Activated naive CD8-positive, alpha-beta T cell treated with anti-CD3 and anti-CD28 coated beads, Interleukin-2, amount 10 ng/mL, durations not matched to agents 7 days and 5 days (primary cell): ENCODE measurements at regions not wholly inside any gene's neighbourhood (a gene's known extent, or its start where the extent isn't known, plus 50 kb on each side); places are given as distances from the start of the nearest gene placed in this dataset.

ENCODE experiments used
- ATAC-seq: fragments of 150-1000 bp; cut with Tn5 transposase; one replicate; pipeline ENCODE4 v1.10.0; 2021; ENCODE audit warnings: low read depth, moderate library complexity
- POLR2A ChIA-PET: fragments of 350-600 bp; sonication (Branson Sonifier 250); formaldehyde crosslinking; loops from one replicate; lab custom pipeline; 2021; ENCODE audit warnings: antibody characterized with exemption; lab: Charles Lee
- DNase-seq: peaks from one replicate; pipeline ENCODE4 v3.0.0; 2021
- H3K27ac Mint-ChIP-seq: one replicate; pipeline ENCODE4 v1.8.0; 2022; ENCODE audit warnings: mild to moderate bottlenecking, mixed read lengths
- H3K27me3 Mint-ChIP-seq: one replicate; pipeline ENCODE4 v1.8.0; 2022; ENCODE audit warnings: mild to moderate bottlenecking, moderate library complexity, mixed read lengths
- H3K36me3 Mint-ChIP-seq: one replicate; pipeline ENCODE4 v1.8.0; 2021; ENCODE audit warnings: mild to moderate bottlenecking, mixed read lengths
- H3K4me1 Mint-ChIP-seq: one replicate; pipeline ENCODE4 v1.8.0; 2021; ENCODE audit warnings: mixed read lengths
- H3K4me3 Mint-ChIP-seq: one replicate; pipeline ENCODE4 v1.8.0; 2022; ENCODE audit warnings: mild to moderate bottlenecking, moderate library complexity, mixed read lengths
- H3K9me3 Mint-ChIP-seq: one replicate; pipeline ENCODE4 v1.8.0; 2021; ENCODE audit warnings: mixed read lengths

DNA sequence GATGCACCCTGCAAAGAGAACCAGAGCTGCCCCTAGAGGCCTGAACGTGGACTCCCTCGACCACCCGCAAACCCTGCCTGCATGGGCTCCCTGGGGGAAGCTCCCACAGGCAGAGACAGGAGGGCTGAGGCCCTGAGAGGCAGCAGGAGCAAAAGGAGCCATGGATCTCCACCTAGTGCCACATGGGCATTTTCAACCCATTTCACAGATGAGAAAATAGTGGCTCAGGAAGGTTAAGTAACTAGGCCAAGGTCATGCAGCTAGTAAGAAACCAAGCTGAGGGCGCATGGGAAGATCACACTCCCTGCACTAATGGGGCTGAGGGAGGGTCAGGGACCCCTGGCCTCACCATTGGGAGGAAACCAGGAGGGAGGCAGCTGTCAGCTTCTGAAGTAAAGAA lies 271.7 kb upstream of the RAB6C start:
- DNase-seq (no peak), ATAC-seq (no peak)
- POLR2A ChIA-PET = no interaction called here
- Mint-ChIP-seq H3K36me3 (no peaks in the 10 kb centered on the region), H3K4me3 (no peak overlapping the region), H3K9me3 (no peaks in the 10 kb centered on the region), H3K27me3 (no peaks in the 10 kb centered on the region), H3K27ac (no peak overlapping the region), H3K4me1 (no peaks in the 10 kb centered on the region)

DNA sequence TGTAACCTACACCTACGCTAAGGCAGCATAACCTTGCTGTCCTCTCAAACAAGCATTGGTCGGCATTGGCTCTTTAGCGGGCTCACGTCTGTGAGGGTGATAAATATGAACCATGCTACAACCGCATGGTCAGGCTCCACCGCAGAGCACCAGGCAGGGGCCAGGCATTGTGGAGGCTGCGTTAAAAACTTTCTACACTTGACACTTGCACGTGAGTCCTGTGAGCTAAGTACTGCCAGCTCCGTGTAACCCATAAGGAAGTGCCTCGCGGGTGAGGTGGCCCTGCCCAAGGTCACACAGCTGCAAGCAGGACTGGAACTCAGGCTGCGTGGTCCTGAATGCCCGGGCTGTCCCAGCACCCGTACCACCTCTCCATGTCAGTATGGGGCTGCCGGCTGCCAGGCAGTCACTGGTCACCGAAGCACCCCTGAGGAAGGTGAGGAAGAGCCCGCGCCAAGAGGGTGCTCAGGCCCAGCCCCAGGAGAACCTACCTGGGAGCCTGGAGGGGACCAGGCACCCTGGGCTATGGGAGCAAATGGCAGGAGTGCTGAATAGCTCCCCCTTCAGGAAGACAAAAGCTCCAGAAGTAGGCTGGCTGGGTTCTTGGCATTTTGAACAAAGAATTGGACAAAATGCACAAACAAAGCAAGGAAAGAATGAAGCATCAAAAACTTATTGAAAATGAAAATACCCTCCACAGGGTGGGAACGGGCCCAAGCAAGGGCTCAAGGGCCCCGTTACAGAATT lies 271.1 kb upstream of the RAB6C start:
- no peak for ATAC-seq

DNA sequence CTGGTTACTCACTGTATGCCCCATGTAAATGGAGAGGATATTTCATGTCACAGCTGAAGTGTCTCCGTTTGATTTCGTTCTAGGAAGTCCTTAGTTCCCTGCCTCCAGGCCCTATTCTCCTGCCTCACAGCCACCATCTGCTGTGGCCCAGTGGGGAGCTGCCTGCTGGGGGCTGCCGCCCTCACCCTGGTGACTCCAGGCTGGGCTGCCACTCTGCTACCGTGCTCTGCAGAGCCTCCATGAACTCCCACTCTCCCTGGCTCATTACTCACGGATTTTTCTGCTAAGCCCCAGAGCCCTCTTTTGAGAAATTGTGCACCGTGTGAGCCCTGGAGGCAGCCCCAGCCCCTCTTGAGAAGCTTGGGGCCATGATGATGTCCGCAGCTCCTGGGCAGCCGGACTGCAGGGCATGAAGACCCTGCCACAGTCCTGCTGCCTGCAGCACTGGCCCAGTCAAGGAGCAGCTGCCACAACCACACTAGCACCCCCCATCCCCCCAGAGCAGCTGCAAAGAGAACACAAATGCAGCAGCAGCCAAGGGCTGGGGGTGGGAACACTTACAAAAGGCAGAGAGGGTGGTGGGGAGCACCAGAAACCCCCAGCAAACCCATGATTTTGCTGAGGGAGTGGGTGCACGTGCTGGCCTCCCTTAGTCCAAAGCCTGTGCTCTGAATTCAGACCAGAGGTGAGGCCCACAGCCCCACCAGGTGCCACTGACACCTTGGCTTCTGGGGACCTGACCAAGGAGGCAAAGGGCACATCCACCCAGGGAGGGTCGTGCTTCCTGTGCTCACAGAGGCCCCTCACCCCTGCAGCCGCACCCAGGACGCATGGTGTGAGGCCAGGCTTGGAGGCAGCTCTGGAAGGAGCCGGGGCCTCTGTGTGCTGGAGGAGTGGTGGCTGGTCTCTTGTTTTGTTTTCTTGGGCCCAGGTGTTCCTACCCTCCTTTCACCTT lies 270.2 kb upstream of the RAB6C start:
- Mint-ChIP-seq H3K27ac (no peak overlapping the region), H3K9me3 (no peaks in the 10 kb centered on the region), H3K4me1 (no peaks in the 10 kb centered on the region), H3K4me3 (no peak overlapping the region), H3K27me3 (no peaks in the 10 kb centered on the region), H3K36me3 (no peaks in the 10 kb centered on the region)
- POLR2A ChIA-PET = no interaction called here
- ATAC-seq (no peak), DNase-seq (no peak)

More for the DNA sequence above, 271.1 kb upstream of the RAB6C start:
- H3K27ac Mint-ChIP-seq = no peak overlapping the region
- no peaks in the 10 kb centered on the region for H3K9me3 Mint-ChIP-seq
- no peak overlapping the region for H3K4me3 Mint-ChIP-seq
- H3K36me3 Mint-ChIP-seq = no peaks in the 10 kb centered on the region
- DNase-seq = no peak
- POLR2A ChIA-PET = no interaction called here
- H3K4me1 Mint-ChIP-seq = no peaks in the 10 kb centered on the region
- H3K27me3 Mint-ChIP-seq = no peaks in the 10 kb centered on the region

DNA sequence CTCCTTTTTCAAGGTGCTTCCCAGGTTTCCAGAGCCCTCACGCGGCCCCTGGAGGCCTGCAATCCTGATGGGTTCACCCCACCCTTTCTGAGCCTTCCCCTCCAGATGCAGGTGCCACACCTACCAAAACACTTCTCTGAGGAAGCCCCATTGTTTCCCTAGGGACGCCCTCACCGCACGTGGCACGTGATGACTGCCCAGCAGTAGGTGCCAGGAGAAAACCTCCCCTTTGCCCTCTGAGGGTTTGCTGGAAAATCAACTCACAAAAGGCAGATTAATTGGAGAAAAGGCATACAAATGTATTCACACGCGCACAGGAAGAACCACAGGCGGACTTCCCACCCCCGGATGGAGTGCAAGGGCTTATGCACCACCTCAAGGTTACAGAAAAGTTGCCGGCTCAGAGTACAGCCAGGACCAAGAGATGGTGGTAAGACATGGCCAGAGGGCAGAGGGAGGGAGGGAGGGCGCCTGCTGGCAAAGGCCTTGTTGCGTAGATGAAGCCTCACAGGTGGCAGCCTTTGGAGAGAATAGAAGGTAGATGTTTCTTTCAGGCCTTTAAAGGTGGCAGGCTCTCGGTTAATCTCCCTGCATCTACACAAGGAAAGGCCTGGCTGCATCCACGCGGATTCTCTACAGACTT lies 269.4 kb upstream of the RAB6C start:
- Mint-ChIP-seq H3K27me3 (no peaks in the 10 kb centered on the region), H3K36me3 (no peaks in the 10 kb centered on the region), H3K9me3 (no peaks in the 10 kb centered on the region), H3K27ac (no peak overlapping the region), H3K4me1 (no peaks in the 10 kb centered on the region), H3K4me3 (no peak overlapping the region)
- ATAC-seq = no peak
- DNase-seq = no peak
- POLR2A ChIA-PET = no interaction called here

DNA sequence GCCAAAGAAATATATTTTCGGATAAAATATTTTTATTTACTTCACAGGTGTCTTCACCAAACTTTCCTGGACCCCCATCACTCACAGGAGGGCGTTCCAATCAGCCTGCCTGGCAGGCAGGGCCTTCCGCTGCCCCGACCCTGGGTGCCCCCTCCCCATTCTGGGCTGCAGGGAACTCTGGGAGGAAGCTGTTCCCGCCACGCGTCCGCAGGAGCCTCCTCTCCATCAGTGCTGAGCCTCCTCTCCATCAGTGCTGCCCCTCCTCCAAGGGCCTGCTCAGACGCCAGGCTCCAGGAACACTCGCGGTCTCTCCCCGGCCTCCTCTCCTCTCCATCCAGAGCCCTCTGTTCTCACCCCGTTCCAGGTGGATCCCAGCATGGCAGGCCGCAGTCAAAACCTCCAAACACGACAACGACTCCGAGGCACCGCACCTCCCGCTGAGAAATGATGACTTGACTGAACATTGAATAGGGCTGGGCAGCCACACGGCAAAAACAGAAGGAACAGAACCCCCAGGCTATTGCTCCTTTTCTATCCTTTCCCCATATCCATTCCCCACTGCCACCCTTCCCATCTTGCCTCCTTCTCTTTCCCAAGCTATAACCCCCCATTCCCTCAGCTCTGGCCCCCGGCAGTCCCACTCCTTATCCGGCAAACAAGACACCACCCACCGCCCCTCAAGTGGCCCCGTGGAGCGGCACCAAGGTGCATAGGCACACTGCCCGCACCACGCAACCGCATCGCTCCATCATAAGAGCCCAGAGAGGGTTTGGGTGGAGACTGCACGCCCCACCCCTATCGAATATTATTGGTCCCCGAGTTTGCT lies 268.6 kb upstream of the RAB6C start:
- Mint-ChIP-seq H3K36me3 (no peaks in the 10 kb centered on the region), H3K9me3 (no peaks in the 10 kb centered on the region), H3K4me1 (no peaks in the 10 kb centered on the region), H3K27ac (no peak overlapping the region), H3K4me3 (no peak overlapping the region), H3K27me3 (no peaks in the 10 kb centered on the region)
- DNase-seq = no peak
- POLR2A ChIA-PET = no interaction called here
- no peak for ATAC-seq

DNA sequence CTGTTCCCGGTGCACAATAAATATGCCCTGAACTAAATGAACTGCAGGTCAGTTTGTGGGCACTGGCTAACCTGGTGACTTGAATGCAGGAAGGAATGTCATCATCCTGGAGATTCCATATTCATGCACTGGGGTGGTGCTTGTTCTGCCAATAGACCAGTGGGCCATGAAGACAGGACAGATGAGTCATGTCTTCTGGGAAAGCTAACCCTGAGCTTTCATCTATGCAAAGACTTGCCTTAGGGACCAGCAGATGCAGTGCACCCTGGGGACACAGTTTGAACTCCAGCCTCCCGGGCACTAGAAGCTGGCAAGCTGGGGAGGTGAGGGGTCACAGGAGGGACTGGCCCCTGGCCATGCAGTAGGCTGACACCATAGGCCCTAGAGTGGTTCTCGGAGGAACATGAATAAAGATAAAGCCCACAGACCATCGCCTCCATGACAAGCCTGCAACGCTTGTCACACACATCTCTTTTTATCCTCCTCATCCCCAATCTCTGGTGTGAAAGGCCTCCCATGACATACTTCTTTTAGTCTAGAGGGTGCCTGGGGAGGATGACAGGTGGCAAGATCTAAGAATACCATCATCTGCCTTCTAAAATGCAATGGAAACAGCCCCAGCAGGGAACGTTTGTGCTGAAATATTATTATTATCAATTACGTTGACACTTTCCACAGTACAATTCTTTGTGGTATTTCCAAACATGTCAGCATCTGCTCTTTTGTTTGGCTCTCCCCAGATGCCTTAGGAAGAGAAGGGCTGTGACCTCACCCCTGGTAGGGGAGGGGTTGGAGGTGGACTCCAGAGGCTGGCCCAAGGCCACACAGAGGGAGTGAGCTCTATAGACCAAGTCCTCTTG lies 267.4 kb upstream of the RAB6C start:
- no peaks in the 10 kb centered on the region for H3K36me3 Mint-ChIP-seq
- no peaks in the 10 kb centered on the region for H3K9me3 Mint-ChIP-seq
- no peak overlapping the region for H3K27ac Mint-ChIP-seq
- no peaks in the 10 kb centered on the region for H3K27me3 Mint-ChIP-seq
- DNase-seq (no peak), ATAC-seq (no peak)
- POLR2A ChIA-PET = no interaction called here
- no peaks in the 10 kb centered on the region for H3K4me1 Mint-ChIP-seq
- H3K4me3 Mint-ChIP-seq = no peak overlapping the region

DNA sequence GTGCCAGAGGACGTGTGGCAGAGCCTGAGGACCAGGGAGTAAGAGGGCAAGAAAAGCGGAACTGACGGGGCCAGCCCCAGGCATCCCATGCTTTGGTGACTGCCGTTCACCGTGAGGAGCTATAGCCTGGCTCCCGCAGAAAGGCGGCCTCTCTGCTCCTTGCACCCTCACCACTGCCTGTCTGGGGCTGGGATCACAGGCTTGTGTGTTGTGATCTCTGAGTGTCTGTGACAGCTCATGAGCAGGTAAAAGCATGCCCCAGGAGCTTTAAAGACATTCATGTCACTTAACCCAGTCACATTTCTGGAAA lies 266.8 kb upstream of the RAB6C start:
- Mint-ChIP-seq H3K36me3 (no peaks in the 10 kb centered on the region), H3K9me3 (no peaks in the 10 kb centered on the region), H3K27ac (no peak overlapping the region), H3K4me1 (no peaks in the 10 kb centered on the region), H3K4me3 (no peak overlapping the region), H3K27me3 (no peaks in the 10 kb centered on the region)
- POLR2A ChIA-PET = no interaction called here
- no peak for DNase-seq
- no peak for ATAC-seq

DNA sequence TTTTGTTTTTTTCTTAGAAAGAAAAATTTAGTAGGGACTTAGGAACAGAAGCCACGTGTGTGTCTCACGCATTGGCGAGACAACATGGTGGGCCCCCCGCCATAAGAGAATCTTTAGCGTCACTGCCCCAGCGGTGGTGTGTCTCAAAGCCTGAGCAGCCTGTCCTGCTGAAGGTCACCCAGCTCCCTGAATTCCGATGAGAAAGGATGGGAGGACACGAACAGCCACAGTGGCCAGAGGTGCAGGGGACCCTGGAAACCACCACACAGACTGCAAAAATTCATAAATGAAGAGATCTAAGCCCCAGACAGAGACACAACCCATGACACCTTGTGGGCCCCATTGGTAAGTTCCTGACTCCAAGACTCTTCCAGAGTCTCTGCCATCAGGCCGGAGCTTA lies 266.1 kb upstream of the RAB6C start:
- ATAC-seq (no peak), DNase-seq (no peak)
- Mint-ChIP-seq H3K27ac (no peak overlapping the region), H3K9me3 (no peaks in the 10 kb centered on the region), H3K4me1 (no peaks in the 10 kb centered on the region), H3K36me3 (no peaks in the 10 kb centered on the region), H3K4me3 (no peak overlapping the region), H3K27me3 (no peaks in the 10 kb centered on the region)
- POLR2A ChIA-PET = no interaction called here

DNA sequence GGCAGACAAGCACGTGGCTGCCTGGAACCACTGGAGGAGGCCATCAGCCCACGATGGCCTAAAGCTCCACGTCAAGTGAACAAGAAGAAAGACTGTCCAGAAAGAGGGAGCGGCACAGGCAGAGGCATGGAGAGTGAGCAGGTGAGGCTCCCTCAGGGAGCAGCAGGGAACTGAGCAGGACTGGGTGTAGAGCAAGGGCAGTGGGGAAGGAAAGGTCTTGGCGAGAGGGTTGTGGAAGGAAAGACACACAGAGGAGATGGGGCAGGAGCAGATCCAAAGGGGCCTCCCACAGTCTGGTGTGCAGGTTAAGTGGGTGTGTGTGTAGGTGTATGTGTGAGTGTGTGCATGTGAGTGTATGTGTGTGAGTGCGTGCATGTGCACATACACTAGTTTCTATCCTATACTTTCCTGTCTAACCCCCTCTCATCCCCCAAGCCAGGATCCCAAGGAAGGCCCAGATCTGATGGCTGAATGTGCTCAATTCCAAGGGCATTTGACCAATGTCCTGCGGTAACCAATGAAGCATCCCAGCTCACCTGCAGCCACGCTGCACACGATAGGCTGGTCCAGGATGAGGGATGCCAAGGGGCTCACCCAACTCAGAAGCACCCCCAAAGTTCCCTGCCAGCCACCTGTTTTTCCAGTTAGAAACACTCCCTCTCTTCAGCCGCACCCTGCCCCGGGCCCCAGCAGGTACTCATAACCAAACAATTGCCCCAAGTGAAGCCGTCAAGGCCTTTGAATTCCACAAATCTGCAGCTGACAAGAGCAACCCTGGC lies 262.5 kb upstream of the RAB6C start:
- H3K36me3 Mint-ChIP-seq = no peaks in the 10 kb centered on the region
- no peak overlapping the region for H3K4me3 Mint-ChIP-seq
- H3K27me3 Mint-ChIP-seq = no peaks in the 10 kb centered on the region
- no peak for DNase-seq
- no peaks in the 10 kb centered on the region for H3K4me1 Mint-ChIP-seq
- H3K9me3 Mint-ChIP-seq = no peaks in the 10 kb centered on the region
- no peak overlapping the region for H3K27ac Mint-ChIP-seq
- no peak for ATAC-seq
- POLR2A ChIA-PET = no interaction called here

DNA sequence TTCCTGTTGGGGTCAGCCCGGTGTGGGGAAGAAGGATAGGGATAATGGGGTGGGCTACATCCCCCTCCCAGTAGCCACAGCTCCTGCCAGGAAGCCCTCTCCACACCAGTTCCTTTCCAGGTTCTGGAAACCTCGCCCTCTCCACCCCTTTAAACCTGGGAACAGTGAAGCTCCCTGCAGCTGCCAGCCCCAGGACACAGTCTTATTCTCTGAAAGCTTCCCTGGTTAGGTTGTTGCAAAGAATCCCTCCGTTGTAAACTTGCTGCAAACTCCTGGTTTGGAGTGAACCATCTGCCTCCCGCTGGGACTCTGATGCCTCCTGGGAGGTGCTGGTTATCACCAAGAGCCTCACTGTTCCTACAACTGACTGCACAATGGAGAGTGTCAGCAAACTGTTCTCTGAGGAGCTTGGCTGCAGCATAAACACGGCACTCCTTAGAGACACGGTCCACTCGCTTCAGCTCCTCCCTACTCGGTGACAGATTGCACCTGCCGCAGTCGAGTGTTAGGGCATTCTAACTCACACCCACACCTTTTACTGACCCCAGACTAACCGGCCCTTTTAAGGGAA lies 261.8 kb upstream of the RAB6C start:
- no peak for DNase-seq
- no peaks in the 10 kb centered on the region for H3K4me1 Mint-ChIP-seq
- POLR2A ChIA-PET = no interaction called here
- H3K4me3 Mint-ChIP-seq = no peak overlapping the region
- ATAC-seq = no peak
- H3K27ac Mint-ChIP-seq = no peak overlapping the region
- no peaks in the 10 kb centered on the region for H3K9me3 Mint-ChIP-seq
- H3K36me3 Mint-ChIP-seq = no peaks in the 10 kb centered on the region
- no peaks in the 10 kb centered on the region for H3K27me3 Mint-ChIP-seq

DNA sequence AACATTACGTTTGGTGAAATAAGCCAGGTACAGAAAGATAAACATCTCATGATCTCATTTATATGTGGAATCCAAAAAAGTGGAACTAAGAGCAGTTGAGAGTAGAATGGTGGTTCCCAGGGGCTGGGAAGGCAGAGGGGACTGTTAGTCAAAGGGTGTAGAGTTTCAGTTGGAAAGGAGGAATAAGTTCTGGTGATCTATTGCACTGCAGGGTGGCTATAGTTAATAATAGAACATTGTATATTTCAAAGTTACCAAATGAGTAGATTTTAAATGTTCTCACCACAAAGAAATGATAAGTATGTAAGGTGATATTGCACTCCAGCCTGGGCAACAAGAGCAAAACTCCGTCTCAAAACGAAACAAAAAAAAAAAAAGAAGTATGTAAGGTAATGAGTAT lies 260.1 kb upstream of the RAB6C start:
- H3K27me3 Mint-ChIP-seq = no peaks in the 10 kb centered on the region
- H3K9me3 Mint-ChIP-seq = no peaks in the 10 kb centered on the region
- DNase-seq (no peak), ATAC-seq (no peak)
- POLR2A ChIA-PET = no interaction called here
- H3K4me1 Mint-ChIP-seq = no peaks in the 10 kb centered on the region
- H3K27ac Mint-ChIP-seq = no peak overlapping the region
- no peak overlapping the region for H3K4me3 Mint-ChIP-seq
- H3K36me3 Mint-ChIP-seq = no peaks in the 10 kb centered on the region

DNA sequence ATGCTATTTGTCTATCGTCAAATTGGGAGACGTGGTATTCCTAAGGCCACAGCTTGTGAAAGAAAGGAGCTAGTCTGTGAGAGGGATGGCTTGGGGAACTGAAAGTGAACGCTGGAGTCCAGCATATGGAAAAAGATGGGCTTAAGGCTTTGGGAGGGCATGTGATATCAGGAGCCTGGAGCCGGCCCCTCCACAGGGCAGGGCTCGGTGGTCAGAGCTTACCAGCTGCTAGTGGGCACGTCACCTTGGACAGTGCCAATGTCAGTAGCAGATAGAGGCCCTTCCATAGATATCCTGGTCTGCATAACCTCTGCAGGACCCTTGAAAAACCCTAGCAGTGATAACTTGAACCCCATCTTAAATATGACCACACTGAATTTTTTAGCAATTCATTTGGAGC lies 259.1 kb upstream of the RAB6C start:
- Mint-ChIP-seq H3K27me3 (no peaks in the 10 kb centered on the region), H3K9me3 (no peaks in the 10 kb centered on the region), H3K27ac (no peak overlapping the region), H3K4me3 (no peak overlapping the region), H3K36me3 (no peaks in the 10 kb centered on the region), H3K4me1 (no peaks in the 10 kb centered on the region)
- POLR2A ChIA-PET = no interaction called here
- DNase-seq (no peak), ATAC-seq (no peak)
